Coronary artery (tissue), 2 donors: ENCODE measurements at regions not wholly inside any gene's neighbourhood (a gene's known extent, or its start where the extent isn't known, plus 50 kb on each side); places are given as distances from the start of the nearest gene placed in this dataset.

ENCODE experiments used
- DNase-seq: peaks from one replicate; pipeline ENCODE4 v3.0.0-alpha.2; 2017; ENCODE audit warnings: low spot score
- H3K27ac ChIP-seq, 2 donors: fragments of 200-600 bp; sonication (generic); one replicate each; pipeline ENCODE4 v1.5.1; 2016 to 2019
- H3K4me3 ChIP-seq: fragments of 200-600 bp; sonication (generic); 2 replicates; pipeline ENCODE4 v1.5.1; 2016; ENCODE audit warnings: mild to moderate bottlenecking, moderate library complexity
- CTCF ChIP-seq: fragments of 200-600 bp; sonication (generic); IDR thresholded peaks from one replicate; pipeline ENCODE4 v1.5.1; 2019; ENCODE audit warnings: antibody characterized with exemption

- TF ChIP-seq CTCF: no peak
- Histone ChIP-seq H3K4me3 (no peak overlapping the region), H3K27ac (no peak overlapping the region)
- peak; percentile 59 for DNase-seq
These were observed 102.0 kb upstream of the RPS6KA2 start for GRCh38 chr6:166728884-166729530.

- H3K27ac ChIP-seq: no peak overlapping the region
- DNase-seq: peak; percentile 21
- H3K4me3 ChIP-seq: no peak overlapping the region
- no peak for TF ChIP-seq CTCF
These were observed 99.2 kb upstream of the RPS6KA2 start for GRCh38 chr6:166726201-166726600.

GRCh38 chr6:166725571-166725970, 98.5 kb upstream of the RPS6KA2 start:
- H3K27ac ChIP-seq: no peak overlapping the region
- no peak for TF ChIP-seq CTCF
- DNase-seq: peak; percentile 68

GRCh38 chr6:166724576-166724975, 97.5 kb upstream of the RPS6KA2 start:
- no peak overlapping the region for H3K27ac ChIP-seq
- TF ChIP-seq CTCF: no peak
- no peak overlapping the region for H3K4me3 ChIP-seq
- DNase-seq: no peak

More at GRCh38 chr6:166725571-166725970, 98.5 kb upstream of the RPS6KA2 start:
- H3K4me3 ChIP-seq: no peak overlapping the region

- no peak for TF ChIP-seq CTCF
- H3K27ac ChIP-seq: no peak overlapping the region
- no peak overlapping the region for H3K4me3 ChIP-seq
- DNase-seq: peak; percentile 0
These were observed 95.7 kb upstream of the RPS6KA2 start for GRCh38 chr6:166722785-166723184.

- DNase-seq: no peak
- H3K4me3 ChIP-seq: no peak overlapping the region
- H3K27ac ChIP-seq: no peak overlapping the region
- no peak for TF ChIP-seq CTCF
These were observed 94.5 kb upstream of the RPS6KA2 start for GRCh38 chr6:166721576-166721975.

- DNase-seq: peak; percentile 1
- H3K4me3 ChIP-seq: no peak overlapping the region
- no peak overlapping the region for H3K27ac ChIP-seq
- no peak for TF ChIP-seq CTCF
These were observed 93.8 kb upstream of the RPS6KA2 start for GRCh38 chr6:166720856-166721255.
